GM21619 (cell line): ENCODE measurements at regions not wholly inside any gene's neighbourhood (a gene's known extent, or its start where the extent isn't known, plus 50 kb on each side); places are given as distances from the start of the nearest gene placed in this dataset.

Experiments
- ATAC-seq: cut with Tn5 transposase; IDR thresholded peaks from one replicate; pipeline ENCODE4 v1.9.1; 2021; ENCODE audit not compliant: unreplicated experiment

GRCh38 chr15:96253006-96253747 lies 77.3 kb upstream of the NR2F2 start:
- no peak for ATAC-seq

GRCh38 chr15:96254173-96254572 lies 76.3 kb upstream of the NR2F2 start:
- no peak for ATAC-seq

- no peak for ATAC-seq
These were observed 74.9 kb upstream of the NR2F2 start for GRCh38 chr15:96255599-96255998.

- peak; percentile 89 for ATAC-seq
These were observed 68.9 kb upstream of the NR2F2 start for GRCh38 chr15:96261575-96262034.

GRCh38 chr15:96262097-96262496 lies 68.4 kb upstream of the NR2F2 start:
- no peak for ATAC-seq

- no peak for ATAC-seq
These were observed 67.7 kb upstream of the NR2F2 start for GRCh38 chr15:96262549-96263489.

GRCh38 chr15:96264351-96264798 lies 66.1 kb upstream of the NR2F2 start:
- no peak for ATAC-seq

- ATAC-seq, result no peak
These were observed 65.5 kb upstream of the NR2F2 start for GRCh38 chr15:96264801-96265515.

- ATAC-seq, result no peak
These were observed 64.0 kb upstream of the NR2F2 start for GRCh38 chr15:96266456-96266855.

- ATAC-seq, result no peak
These were observed 63.0 kb upstream of the NR2F2 start for GRCh38 chr15:96267463-96267862.

GRCh38 chr15:96268442-96269204 lies 61.9 kb upstream of the NR2F2 start:
- ATAC-seq, result no peak

- no peak for ATAC-seq
These were observed 59.8 kb upstream of the NR2F2 start for GRCh38 chr15:96270581-96271172.

- no peak for ATAC-seq
These were observed 58.1 kb upstream of the NR2F2 start for GRCh38 chr15:96272427-96272826.

GRCh38 chr15:96273317-96274086 lies 57.0 kb upstream of the NR2F2 start:
- ATAC-seq, result peak; percentile 92

- no peak for ATAC-seq
These were observed 56.4 kb upstream of the NR2F2 start for GRCh38 chr15:96274087-96274440.

- no peak for ATAC-seq
These were observed 55.8 kb upstream of the NR2F2 start for GRCh38 chr15:96274698-96275097.

- no peak for ATAC-seq
These were observed 53.9 kb upstream of the NR2F2 start for GRCh38 chr15:96276438-96277210.
